Type B pancreatic cell (in vitro differentiated cells): ENCODE measurements at regions not wholly inside any gene's neighbourhood (a gene's known extent, or its start where the extent isn't known, plus 50 kb on each side); places are given as distances from the start of the nearest gene placed in this dataset.

Source experiments
- DNase-seq: peaks from one replicate; pipeline ENCODE4 v3.0.0; 2021; ENCODE audit warnings: mixed read lengths; ENCODE audit not compliant: unreplicated experiment; ENCODE audit errors: extremely low spot score
- H3K27ac Mint-ChIP-seq: 2 replicates; pipeline ENCODE4 v1.8.0; 2021; ENCODE audit warnings: mild to moderate bottlenecking, mixed read lengths
- H3K27me3 Mint-ChIP-seq: 2 replicates; pipeline ENCODE4 v1.8.0; 2021; ENCODE audit warnings: mixed read lengths
- H3K36me3 Mint-ChIP-seq: 2 replicates; pipeline ENCODE4 v1.8.0; 2021; ENCODE audit warnings: mixed read lengths
- H3K4me1 Mint-ChIP-seq: one replicate; pipeline ENCODE4 v1.8.0; 2021; ENCODE audit warnings: mixed read lengths; ENCODE audit not compliant: unreplicated experiment
- H3K4me3 Mint-ChIP-seq: 2 replicates; pipeline ENCODE4 v1.8.0; 2021; ENCODE audit warnings: mild to moderate bottlenecking, mixed read lengths
- H3K9me3 Mint-ChIP-seq: 2 replicates; pipeline ENCODE4 v1.8.0; 2021; ENCODE audit warnings: mixed read lengths
- CTCF ChIP-seq: fragments of 200-600 bp; sonication (generic); conservative IDR thresholded peaks from 2 replicates; pipeline ENCODE4 v1.5.0; 2021; ENCODE audit warnings: antibody characterized with exemption, mild to moderate bottlenecking

- Mint-ChIP-seq H3K27ac (no peak overlapping the region), H3K36me3 (no peaks in the 10 kb centered on the region), H3K4me1 (peaks cover 18% of the 10 kb centered on the region), H3K9me3 (no peaks in the 10 kb centered on the region), H3K4me3 (no peak overlapping the region), H3K27me3 (peaks cover 77% of the 10 kb centered on the region)
- DNase-seq: no peak
- peak; percentile 91 for TF ChIP-seq CTCF
Measured at GRCh38 chr19:30222428-30222873, 149.7 kb upstream of the ZNF536 start.

- H3K9me3 Mint-ChIP-seq: no peaks in the 10 kb centered on the region
Measured at GRCh38 chr19:30222992-30223865, 149.0 kb upstream of the ZNF536 start.

GRCh38 chr19:30223866-30224688 lies 148.1 kb upstream of the ZNF536 start:
- Mint-ChIP-seq H3K36me3 (no peaks in the 10 kb centered on the region), H3K9me3 (no peaks in the 10 kb centered on the region), H3K27me3 (peaks cover 82% of the 10 kb centered on the region), H3K27ac (peak overlapping the region; percentile 42), H3K4me1 (peaks cover 20% of the 10 kb centered on the region), H3K4me3 (peak overlapping the region; percentile 87)
- no peak for TF ChIP-seq CTCF
- DNase-seq: no peak

More at GRCh38 chr19:30222992-30223865, 149.0 kb upstream of the ZNF536 start:
- peaks cover 78% of the 10 kb centered on the region for H3K27me3 Mint-ChIP-seq
- no peak for TF ChIP-seq CTCF
- peak overlapping the region; percentile 42 for H3K4me3 Mint-ChIP-seq
- peaks cover 18% of the 10 kb centered on the region for H3K4me1 Mint-ChIP-seq
- no peaks in the 10 kb centered on the region for H3K36me3 Mint-ChIP-seq
- no peak overlapping the region for H3K27ac Mint-ChIP-seq
- DNase-seq: no peak

- no peak for DNase-seq
- TF ChIP-seq CTCF: no peak
- peaks cover 82% of the 10 kb centered on the region for H3K27me3 Mint-ChIP-seq
- H3K4me3 Mint-ChIP-seq: peak overlapping the region; percentile 87
- peaks cover 26% of the 10 kb centered on the region for H3K4me1 Mint-ChIP-seq
- H3K9me3 Mint-ChIP-seq: no peaks in the 10 kb centered on the region
- peak overlapping the region; percentile 42 for H3K27ac Mint-ChIP-seq
- no peaks in the 10 kb centered on the region for H3K36me3 Mint-ChIP-seq
Measured at GRCh38 chr19:30224689-30225606, 147.2 kb upstream of the ZNF536 start.
